Lung (tissue), 11 donors: ENCODE measurements at regions not wholly inside any gene's neighbourhood (a gene's known extent, or its start where the extent isn't known, plus 50 kb on each side); places are given as distances from the start of the nearest gene placed in this dataset.

Experiments used
- ATAC-seq: fragments of 200-7000 bp; cut with Tn5 transposase; one replicate; pipeline ENCODE4 v1.9.1; 2020; ENCODE audit warnings: moderate number of reproducible peaks; ENCODE audit not compliant: insufficient read depth, low FRiP score
- DNase-seq, 3 donors: peaks; one replicate each; pipeline ENCODE4 v3.0.0-alpha.2; 2013 to 2017
- H3K27ac ChIP-seq, 2 donors: one replicate each; pipeline ENCODE4 v1.5.1; 2013; ENCODE audit warnings: mild to moderate bottlenecking in 2 of 2, moderate library complexity in 2 of 2, control low read depth in 1 of 2, inconsistent platforms in 1 of 2, low read depth in 1 of 2, low read length in 1 of 2
- H3K27me3 ChIP-seq, 3 donors: one replicate each; pipeline ENCODE4 v1.5.1; 2013; ENCODE audit warnings: low read length in 2 of 3; ENCODE audit not compliant: control insufficient read depth in 3 of 3, insufficient read depth in 3 of 3
- H3K36me3 ChIP-seq, 4 donors: one replicate each; pipeline ENCODE4 v1.5.1; 2013; ENCODE audit warnings: low read length in 4 of 4, mild to moderate bottlenecking in 1 of 4, moderate library complexity in 1 of 4; ENCODE audit not compliant: control insufficient read depth in 4 of 4, insufficient read depth in 4 of 4
- H3K4me1 ChIP-seq, 5 donors: one replicate each; pipeline ENCODE4 v1.5.1; 2013; ENCODE audit warnings: low read length in 5 of 5, mild to moderate bottlenecking in 2 of 5, moderate library complexity in 1 of 5; ENCODE audit not compliant: control insufficient read depth in 5 of 5, insufficient read depth in 5 of 5
- H3K4me3 ChIP-seq: one replicate; pipeline ENCODE4 v1.5.1; 2013; ENCODE audit warnings: mild to moderate bottlenecking, control low read depth, moderate library complexity
- H3K9ac ChIP-seq, 2 donors: one replicate each; pipeline ENCODE4 v1.5.1; 2013; ENCODE audit warnings: low read length in 2 of 2, control low read depth in 1 of 2; ENCODE audit not compliant: insufficient read depth in 1 of 2
- H3K9me3 ChIP-seq, 4 donors: one replicate each; pipeline ENCODE4 v1.5.1; 2013; ENCODE audit warnings: low read length in 3 of 4, mild to moderate bottlenecking in 1 of 4, moderate library complexity in 1 of 4; ENCODE audit not compliant: control insufficient read depth in 4 of 4, insufficient read depth in 3 of 4
- WGBS, 2 donors: extraction: QIAGEN DNeasy Blood & Tissue Kit; methylation state at CpG; one replicate each; pipeline ENCODE4 v1.1.7; 2013; 5-methylcytosine and 5-hydroxymethylcytosine counted together
- TF ChIP-seq, protein P1 (sequence below): IDR thresholded peaks from 2 replicates; pipeline ENCODE4 v1.5.1; 2012; ENCODE audit warnings: mild to moderate bottlenecking; ENCODE audit errors: control extremely low read depth, extremely low read depth
- donor health status: control.
- donor health status: control.
- donor health status: Bipolar disorder and iron deficiency.
- donor health status: healthy.
- donor health status: DM: yes; HTN: yes; CAD: no.

DNA sequence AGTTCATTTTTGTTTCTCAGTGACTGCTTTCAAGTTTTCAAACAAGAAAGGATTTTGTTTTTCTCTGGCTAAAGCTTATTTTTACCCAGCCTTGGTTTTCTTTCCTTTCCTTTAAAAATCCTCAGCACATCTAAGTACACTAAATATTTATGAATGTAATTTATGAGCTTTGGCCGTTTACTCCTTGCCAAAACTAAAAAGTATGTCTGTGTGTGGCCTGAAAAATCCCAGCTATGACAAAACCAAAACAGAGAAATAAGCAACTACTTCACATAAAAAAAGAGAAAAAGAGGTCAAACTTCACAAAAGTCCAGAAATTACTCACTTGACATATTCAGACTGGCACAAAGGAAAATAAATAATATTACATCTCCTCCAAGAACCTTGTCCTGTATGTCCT lies 365.1 kb upstream of the NFE2L3 start:
- ATAC-seq (no peak), DNase-seq (peak; percentile 17 to 88 (median 85))
- Histone ChIP-seq H3K27me3 (no peaks in the 10 kb centered on the region), H3K9ac (no peak overlapping the region), H3K27ac (peak overlapping the region in 1 of 2 donors; percentile 9), H3K4me1 (peaks cover 0 to 34% (median 6%) of the 10 kb centered on the region in 5 donors), H3K4me3 (no peak overlapping the region), H3K9me3 (peaks cover 0 to 2% (median 0%) of the 10 kb centered on the region in 4 donors), H3K36me3 (no peaks in the 10 kb centered on the region)
- WGBS, 2 donors: 26 to 32% methylated on average over 1 of the region's 1 CpG
- TF ChIP-seq, protein P1, sequence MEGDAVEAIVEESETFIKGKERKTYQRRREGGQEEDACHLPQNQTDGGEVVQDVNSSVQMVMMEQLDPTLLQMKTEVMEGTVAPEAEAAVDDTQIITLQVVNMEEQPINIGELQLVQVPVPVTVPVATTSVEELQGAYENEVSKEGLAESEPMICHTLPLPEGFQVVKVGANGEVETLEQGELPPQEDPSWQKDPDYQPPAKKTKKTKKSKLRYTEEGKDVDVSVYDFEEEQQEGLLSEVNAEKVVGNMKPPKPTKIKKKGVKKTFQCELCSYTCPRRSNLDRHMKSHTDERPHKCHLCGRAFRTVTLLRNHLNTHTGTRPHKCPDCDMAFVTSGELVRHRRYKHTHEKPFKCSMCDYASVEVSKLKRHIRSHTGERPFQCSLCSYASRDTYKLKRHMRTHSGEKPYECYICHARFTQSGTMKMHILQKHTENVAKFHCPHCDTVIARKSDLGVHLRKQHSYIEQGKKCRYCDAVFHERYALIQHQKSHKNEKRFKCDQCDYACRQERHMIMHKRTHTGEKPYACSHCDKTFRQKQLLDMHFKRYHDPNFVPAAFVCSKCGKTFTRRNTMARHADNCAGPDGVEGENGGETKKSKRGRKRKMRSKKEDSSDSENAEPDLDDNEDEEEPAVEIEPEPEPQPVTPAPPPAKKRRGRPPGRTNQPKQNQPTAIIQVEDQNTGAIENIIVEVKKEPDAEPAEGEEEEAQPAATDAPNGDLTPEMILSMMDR: no peak

DNA sequence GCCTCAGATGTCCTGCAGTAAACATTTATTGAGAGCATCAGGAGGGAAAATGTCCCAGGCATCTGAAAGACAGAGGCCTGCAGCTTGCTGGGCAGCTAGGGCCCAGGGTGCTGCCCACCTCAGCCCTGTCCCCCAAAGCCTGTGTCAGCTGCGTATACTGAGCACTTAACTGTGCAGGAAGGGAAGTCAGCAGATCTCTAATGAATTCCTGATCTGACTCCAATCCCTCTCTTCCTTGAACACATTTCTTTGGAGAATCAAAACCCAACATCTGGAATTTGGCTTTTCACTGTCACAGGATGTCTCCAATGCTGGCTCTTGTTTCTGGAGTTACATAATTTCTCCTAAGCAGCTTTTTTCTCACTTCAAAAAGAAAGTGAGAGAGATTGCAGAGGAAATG lies 364.7 kb upstream of the NFE2L3 start:
- H3K9me3 ChIP-seq: peaks cover 0 to 2% (median 0%) of the 10 kb centered on the region in 4 donors
- no peaks in the 10 kb centered on the region for H3K36me3 ChIP-seq
- no peak overlapping the region for H3K4me3 ChIP-seq
- peak overlapping the region in 1 of 2 donors; percentile 56 for H3K27ac ChIP-seq
- peaks cover 0 to 34% (median 6%) of the 10 kb centered on the region in 5 donors for H3K4me1 ChIP-seq
- WGBS, 2 donors: 79 to 94% methylated on average over 1 of the region's 1 CpG
- H3K9ac ChIP-seq: no peak overlapping the region
- peak; percentile 29 to 89 (median 84) for DNase-seq
- TF ChIP-seq, protein P1: no peak
- H3K27me3 ChIP-seq: no peaks in the 10 kb centered on the region
- ATAC-seq: no peak

DNA sequence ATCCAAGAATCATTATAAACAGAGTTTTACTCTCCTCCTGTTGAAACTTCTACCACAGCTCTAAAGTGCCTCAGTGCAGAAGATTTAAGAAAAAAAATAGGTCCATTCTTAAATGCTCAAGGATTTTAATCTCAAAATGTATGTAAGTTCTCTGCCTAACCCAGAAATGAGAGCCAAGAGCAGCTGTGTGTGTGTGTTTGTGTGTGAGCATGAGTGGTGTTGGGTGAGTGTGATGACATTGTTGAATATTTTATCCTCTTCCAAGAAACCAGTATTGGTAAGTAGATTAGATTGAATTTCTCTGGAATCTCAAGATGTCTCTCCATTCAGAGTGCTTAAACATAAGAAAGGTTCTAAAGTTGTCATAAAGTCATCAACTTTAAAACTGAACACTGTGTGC lies 363.6 kb upstream of the NFE2L3 start:
- TF ChIP-seq, protein P1: no peak
- Histone ChIP-seq H3K36me3 (no peaks in the 10 kb centered on the region), H3K27ac (no peak overlapping the region), H3K4me1 (peaks cover 0 to 34% (median 6%) of the 10 kb centered on the region in 5 donors), H3K9ac (no peak overlapping the region), H3K9me3 (peaks cover 0 to 2% (median 0%) of the 10 kb centered on the region in 4 donors), H3K4me3 (no peak overlapping the region), H3K27me3 (no peaks in the 10 kb centered on the region)
- DNase-seq (peak; percentile 27 to 77 (median 68)), ATAC-seq (no peak)
